Neural progenitor cell (in vitro differentiated cells): ENCODE measurements at regions not wholly inside any gene's neighbourhood (a gene's known extent, or its start where the extent isn't known, plus 50 kb on each side); places are given as distances from the start of the nearest gene placed in this dataset.

Experiments used
- DNase-seq: peaks from one replicate; pipeline ENCODE4 v3.0.0-alpha.2; 2016; ENCODE audit warnings: low spot score
- H2AFZ ChIP-seq: fragments of 200-600 bp; sonication (generic); replicated peaks from 2 replicates; pipeline ENCODE4 v1.6.1; 2016; ENCODE audit warnings: antibody characterized with exemption
- H3F3A ChIP-seq: fragments of 200-600 bp; sonication (generic); 2 replicates; pipeline ENCODE4 v1.6.1; 2016; ENCODE audit warnings: antibody characterized with exemption, low read depth
- H3K27ac ChIP-seq: fragments of 200-600 bp; sonication (generic); 2 replicates; pipeline ENCODE4 v1.5.1; 2016; ENCODE audit warnings: mild to moderate bottlenecking
- H3K27me3 ChIP-seq: fragments of 200-600 bp; sonication (generic); 2 replicates; pipeline ENCODE4 v1.6.1; 2016; ENCODE audit warnings: mild to moderate bottlenecking, moderate library complexity
- H3K36me3 ChIP-seq: fragments of 200-600 bp; sonication (generic); 2 replicates; pipeline ENCODE4 v1.5.1; 2016
- H3K4me1 ChIP-seq: fragments of 200-600 bp; sonication (generic); 2 replicates; pipeline ENCODE4 v1.6.1; 2016; ENCODE audit warnings: mixed run types
- H3K4me2 ChIP-seq: fragments of 200-600 bp; sonication (generic); 2 replicates; pipeline ENCODE4 v1.6.1; 2016
- H3K4me3 ChIP-seq: fragments of 200-600 bp; sonication (generic); 2 replicates; pipeline ENCODE4 v1.5.1; 2016
- H3K79me2 ChIP-seq: fragments of 200-600 bp; sonication (generic); 2 replicates; pipeline ENCODE4 v1.6.1; 2016; ENCODE audit warnings: low read depth
- H3K9ac ChIP-seq: fragments of 200-600 bp; sonication (generic); 2 replicates; pipeline ENCODE4 v1.6.1; 2016
- H3K9me3 ChIP-seq: fragments of 200-600 bp; sonication (generic); 2 replicates; pipeline ENCODE4 v1.5.1; 2016; ENCODE audit warnings: low read depth
- H4K20me1 ChIP-seq: fragments of 200-600 bp; sonication (generic); 2 replicates; pipeline ENCODE4 v1.6.1; 2016; ENCODE audit warnings: low read depth
- H3K27ac Mint-ChIP-seq: 3 replicates; pipeline ENCODE4 v1.8.0; 2021; ENCODE audit warnings: mixed read lengths
- H3K27me3 Mint-ChIP-seq: 2 replicates; pipeline ENCODE4 v1.8.0; 2022; ENCODE audit warnings: low read depth, mild to moderate bottlenecking, inconsistent platforms, moderate library complexity, mixed read lengths; ENCODE audit not compliant: insufficient read depth
- H3K36me3 Mint-ChIP-seq: 3 replicates; pipeline ENCODE4 v1.8.0; 2021; ENCODE audit warnings: mixed read lengths
- H3K4me1 Mint-ChIP-seq: 3 replicates; pipeline ENCODE4 v1.8.0; 2021; ENCODE audit warnings: mixed read lengths
- H3K4me3 Mint-ChIP-seq: 3 replicates; pipeline ENCODE4 v1.8.0; 2021; ENCODE audit warnings: mild to moderate bottlenecking, moderate library complexity, mixed read lengths
- H3K9me3 Mint-ChIP-seq: 3 replicates; pipeline ENCODE4 v1.8.0; 2020; ENCODE audit warnings: mixed read lengths
- EZH2 ChIP-seq: fragments of 200-600 bp; sonication (generic); IDR thresholded peaks from 2 replicates; pipeline ENCODE4 v1.6.1; 2017; ENCODE audit warnings: antibody characterized with exemption, mild to moderate bottlenecking, moderate library complexity
- EZH2phosphoT487 ChIP-seq: fragments of 200-600 bp; sonication (generic); IDR thresholded peaks from 2 replicates; pipeline ENCODE4 v1.6.1; 2017; ENCODE audit warnings: antibody characterized with exemption
- TF ChIP-seq, protein P1 (sequence below): fragments of 200-600 bp; sonication (generic); IDR thresholded peaks from 2 replicates; pipeline ENCODE4 v1.5.1; 2017; ENCODE audit warnings: antibody characterized with exemption, mild to moderate bottlenecking

DNA sequence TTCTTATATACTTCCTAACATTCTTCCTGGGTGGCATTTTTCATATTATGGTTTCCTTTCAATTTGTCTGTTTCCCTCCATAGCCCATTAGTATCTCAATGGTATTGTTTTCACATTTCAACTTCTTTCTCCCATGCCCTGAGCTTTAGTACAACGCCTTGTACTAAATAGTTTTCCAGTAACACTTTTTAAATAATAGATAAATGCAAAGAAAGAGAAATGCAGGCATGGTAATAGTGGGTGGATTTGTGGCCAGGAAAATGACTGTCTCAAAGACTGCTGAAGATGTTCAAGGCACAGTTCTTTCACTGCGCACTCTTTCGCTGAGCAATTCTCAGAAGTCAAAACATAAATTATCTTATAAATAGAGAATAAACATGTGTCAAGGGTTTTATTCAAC is 145.1 kb downstream of the LCA5 start:
- no peak overlapping the region for H3K4me3 ChIP-seq
- no peaks in the 10 kb centered on the region for H3K27me3 ChIP-seq
- no peaks in the 10 kb centered on the region for H3K9me3 ChIP-seq
- H4K20me1 ChIP-seq: no peaks in the 10 kb centered on the region
- Mint-ChIP-seq H3K4me3 (no peak overlapping the region), H3K4me1 (no peaks in the 10 kb centered on the region), H3K27ac (no peak overlapping the region), H3K36me3 (no peaks in the 10 kb centered on the region), H3K27me3 (peaks cover 2% of the 10 kb centered on the region), H3K9me3 (peaks cover 3% of the 10 kb centered on the region)
- no peak overlapping the region for H3K27ac ChIP-seq
- no peak overlapping the region for H3K9ac ChIP-seq
- H3F3A ChIP-seq: no peaks in the 10 kb centered on the region
- no peak overlapping the region for H2AFZ ChIP-seq
- DNase-seq: no peak
- H3K79me2 ChIP-seq: no peaks in the 10 kb centered on the region
- H3K36me3 ChIP-seq: no peaks in the 10 kb centered on the region
- H3K4me2 ChIP-seq: no peak overlapping the region
- TF ChIP-seq EZH2 (no peak), EZH2phosphoT487 (no peak)
- TF ChIP-seq, protein P1, sequence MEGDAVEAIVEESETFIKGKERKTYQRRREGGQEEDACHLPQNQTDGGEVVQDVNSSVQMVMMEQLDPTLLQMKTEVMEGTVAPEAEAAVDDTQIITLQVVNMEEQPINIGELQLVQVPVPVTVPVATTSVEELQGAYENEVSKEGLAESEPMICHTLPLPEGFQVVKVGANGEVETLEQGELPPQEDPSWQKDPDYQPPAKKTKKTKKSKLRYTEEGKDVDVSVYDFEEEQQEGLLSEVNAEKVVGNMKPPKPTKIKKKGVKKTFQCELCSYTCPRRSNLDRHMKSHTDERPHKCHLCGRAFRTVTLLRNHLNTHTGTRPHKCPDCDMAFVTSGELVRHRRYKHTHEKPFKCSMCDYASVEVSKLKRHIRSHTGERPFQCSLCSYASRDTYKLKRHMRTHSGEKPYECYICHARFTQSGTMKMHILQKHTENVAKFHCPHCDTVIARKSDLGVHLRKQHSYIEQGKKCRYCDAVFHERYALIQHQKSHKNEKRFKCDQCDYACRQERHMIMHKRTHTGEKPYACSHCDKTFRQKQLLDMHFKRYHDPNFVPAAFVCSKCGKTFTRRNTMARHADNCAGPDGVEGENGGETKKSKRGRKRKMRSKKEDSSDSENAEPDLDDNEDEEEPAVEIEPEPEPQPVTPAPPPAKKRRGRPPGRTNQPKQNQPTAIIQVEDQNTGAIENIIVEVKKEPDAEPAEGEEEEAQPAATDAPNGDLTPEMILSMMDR: no peak
- H3K4me1 ChIP-seq: no peaks in the 10 kb centered on the region

DNA sequence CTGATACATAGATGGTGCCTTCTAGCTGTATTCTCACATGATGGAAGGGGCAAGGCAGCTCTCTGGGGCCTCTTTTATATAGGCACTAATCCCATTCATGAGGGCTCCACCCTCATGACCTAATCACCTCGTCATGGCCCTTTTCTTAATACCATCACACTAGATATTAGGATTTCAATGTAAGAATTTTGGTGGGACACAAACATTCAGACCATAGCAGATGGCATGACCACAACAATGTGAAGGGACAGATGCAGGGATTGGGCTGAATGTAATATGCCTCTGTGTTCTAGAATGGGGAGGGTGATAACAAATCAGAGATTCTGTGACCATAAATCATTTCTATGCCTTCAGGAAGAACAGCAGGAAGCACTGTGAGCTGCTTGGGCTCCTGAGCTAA is 145.8 kb downstream of the LCA5 start:
- Histone ChIP-seq H3K79me2 (no peaks in the 10 kb centered on the region), H3K9ac (no peak overlapping the region), H3F3A (no peaks in the 10 kb centered on the region), H3K36me3 (no peaks in the 10 kb centered on the region), H2AFZ (peak overlapping the region; percentile 12), H3K27ac (no peak overlapping the region), H3K4me1 (no peaks in the 10 kb centered on the region), H3K27me3 (no peaks in the 10 kb centered on the region), H3K4me3 (no peak overlapping the region), H4K20me1 (no peaks in the 10 kb centered on the region), H3K9me3 (no peaks in the 10 kb centered on the region), H3K4me2 (no peak overlapping the region)
- Mint-ChIP-seq H3K9me3 (peaks cover 3% of the 10 kb centered on the region), H3K27ac (no peak overlapping the region), H3K4me3 (no peak overlapping the region), H3K4me1 (peaks cover under 1% of the 10 kb centered on the region), H3K36me3 (no peaks in the 10 kb centered on the region), H3K27me3 (peaks cover 2% of the 10 kb centered on the region)
- no peak for DNase-seq
- no peak for TF ChIP-seq EZH2
- no peak for TF ChIP-seq EZH2phosphoT487
- TF ChIP-seq, protein P1: no peak

DNA sequence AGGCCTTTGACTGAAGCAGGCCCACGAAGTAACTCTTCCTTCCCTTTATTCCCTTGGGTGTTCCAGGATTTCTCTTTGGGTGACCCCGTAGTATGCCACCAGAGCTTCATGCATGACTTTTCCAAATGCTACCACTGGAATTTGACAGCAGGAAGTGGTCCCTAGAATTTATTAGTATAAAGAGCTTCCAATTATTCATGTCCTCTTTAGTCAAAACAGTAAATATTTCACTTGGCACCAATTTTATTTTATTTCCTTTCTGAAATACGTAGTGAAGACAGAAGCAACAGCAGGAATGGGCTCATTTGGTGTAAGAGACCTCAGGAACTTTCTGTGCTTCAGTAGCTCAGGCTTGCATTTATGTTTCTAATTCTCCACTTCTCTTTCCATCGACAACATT is 151.3 kb downstream of the LCA5 start:
- Histone ChIP-seq H3K4me3 (no peak overlapping the region), H3K4me2 (no peak overlapping the region), H4K20me1 (no peaks in the 10 kb centered on the region), H3K9ac (no peak overlapping the region), H3F3A (no peaks in the 10 kb centered on the region), H3K27me3 (no peaks in the 10 kb centered on the region), H3K27ac (no peak overlapping the region), H3K4me1 (no peaks in the 10 kb centered on the region), H2AFZ (no peak overlapping the region), H3K9me3 (no peaks in the 10 kb centered on the region), H3K79me2 (no peaks in the 10 kb centered on the region), H3K36me3 (no peaks in the 10 kb centered on the region)
- Mint-ChIP-seq H3K4me1 (peaks cover 2% of the 10 kb centered on the region), H3K27ac (no peak overlapping the region), H3K36me3 (no peaks in the 10 kb centered on the region), H3K9me3 (peaks cover 3% of the 10 kb centered on the region), H3K27me3 (peaks cover 2% of the 10 kb centered on the region), H3K4me3 (no peak overlapping the region)
- no peak for DNase-seq
- TF ChIP-seq EZH2 (no peak), EZH2phosphoT487 (no peak)
- TF ChIP-seq, protein P1: no peak
